ENCODE measurements at regions not wholly inside any gene's neighbourhood (a gene's known extent, or its start where the extent isn't known, plus 50 kb on each side); places are given as distances from the start of the nearest gene placed in this dataset.

DNA sequence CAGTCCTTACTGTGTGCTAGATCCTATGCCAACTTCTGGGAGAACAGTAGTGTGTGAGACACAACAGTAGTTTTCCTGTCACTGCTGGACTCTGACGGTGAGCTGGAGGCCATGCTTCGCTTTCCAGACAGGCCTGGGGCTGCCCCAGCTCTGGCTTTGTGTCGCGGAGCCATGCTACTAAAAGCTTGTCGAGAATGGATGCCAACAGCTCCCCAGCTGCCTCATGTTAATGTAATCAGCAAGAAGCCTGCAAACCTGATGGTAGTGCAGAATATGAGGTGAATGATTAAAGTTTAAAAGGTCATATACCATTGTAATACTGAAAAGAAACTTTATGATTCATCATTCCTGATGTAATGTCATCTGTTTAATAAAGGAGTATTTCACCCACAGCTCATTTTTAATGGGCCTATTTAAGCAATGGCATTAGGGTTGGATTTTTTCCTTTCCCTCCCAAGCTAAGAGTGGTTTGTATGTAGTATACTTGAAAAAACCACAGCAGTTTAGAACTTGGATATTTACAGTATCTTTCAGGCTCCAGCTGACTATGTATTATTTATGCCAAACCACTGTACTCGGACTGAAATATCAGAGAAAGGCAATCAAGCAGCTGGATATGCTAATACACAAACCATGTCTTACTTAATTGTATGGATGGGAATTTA lies 343.0 kb downstream of the NUF2 start:
- no peak for DNase-seq

DNA sequence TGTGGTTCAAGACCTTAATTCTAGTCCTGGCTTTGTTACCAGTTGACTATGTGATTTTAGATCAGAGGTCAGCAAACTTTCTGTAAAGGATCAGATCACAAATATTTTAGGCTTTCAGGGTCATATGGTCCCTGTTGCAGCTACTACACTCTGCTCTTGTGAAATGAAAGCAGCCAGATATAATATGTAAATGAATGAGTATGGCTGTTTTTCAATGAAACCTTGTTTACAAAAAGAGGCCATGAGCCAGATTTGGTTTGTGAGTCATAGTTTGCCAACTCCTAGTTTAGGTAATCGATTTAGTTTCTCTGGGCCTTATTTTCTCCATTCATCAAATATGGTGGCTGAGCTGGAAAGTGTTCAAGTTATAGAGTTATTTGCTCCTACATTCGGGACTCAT lies 346.7 kb downstream of the NUF2 start:
- DNase-seq: no peak

DNA sequence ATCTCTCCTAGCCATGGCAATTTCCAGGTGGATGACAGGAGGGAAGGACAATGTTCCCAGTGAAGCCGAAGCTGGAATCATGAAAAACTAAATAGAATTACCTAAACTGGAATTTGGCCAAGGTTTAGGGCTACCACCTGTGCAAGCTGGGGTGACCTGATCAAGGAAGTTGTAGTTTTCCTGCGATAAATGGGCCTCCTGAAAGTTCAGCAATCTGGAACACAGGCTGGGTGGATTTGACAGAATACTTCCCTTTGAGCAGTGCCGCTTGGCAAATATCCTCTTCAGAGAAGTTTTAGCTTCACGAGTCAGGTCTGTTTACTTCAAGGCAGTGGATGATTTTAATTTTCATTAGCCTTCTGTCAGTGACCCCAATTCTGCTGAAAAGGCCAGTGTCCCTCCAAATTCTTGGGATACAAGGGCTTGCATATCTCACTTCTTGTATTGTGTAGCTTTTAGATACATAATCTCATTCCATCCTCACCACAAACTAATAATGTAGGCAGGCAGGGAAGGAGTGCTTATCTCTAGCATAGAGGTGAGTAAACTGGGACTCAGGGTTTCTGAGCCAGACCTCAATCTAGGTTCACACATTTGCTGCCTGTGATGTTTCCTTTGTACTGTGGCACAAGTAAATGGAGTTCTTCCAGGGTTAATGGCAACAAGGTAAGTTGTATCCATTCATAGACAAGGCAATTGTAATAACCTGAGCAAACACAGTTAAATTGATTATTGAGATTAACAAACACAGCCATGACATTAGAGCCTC lies 349.4 kb downstream of the NUF2 start:
- no peak for DNase-seq

DNA sequence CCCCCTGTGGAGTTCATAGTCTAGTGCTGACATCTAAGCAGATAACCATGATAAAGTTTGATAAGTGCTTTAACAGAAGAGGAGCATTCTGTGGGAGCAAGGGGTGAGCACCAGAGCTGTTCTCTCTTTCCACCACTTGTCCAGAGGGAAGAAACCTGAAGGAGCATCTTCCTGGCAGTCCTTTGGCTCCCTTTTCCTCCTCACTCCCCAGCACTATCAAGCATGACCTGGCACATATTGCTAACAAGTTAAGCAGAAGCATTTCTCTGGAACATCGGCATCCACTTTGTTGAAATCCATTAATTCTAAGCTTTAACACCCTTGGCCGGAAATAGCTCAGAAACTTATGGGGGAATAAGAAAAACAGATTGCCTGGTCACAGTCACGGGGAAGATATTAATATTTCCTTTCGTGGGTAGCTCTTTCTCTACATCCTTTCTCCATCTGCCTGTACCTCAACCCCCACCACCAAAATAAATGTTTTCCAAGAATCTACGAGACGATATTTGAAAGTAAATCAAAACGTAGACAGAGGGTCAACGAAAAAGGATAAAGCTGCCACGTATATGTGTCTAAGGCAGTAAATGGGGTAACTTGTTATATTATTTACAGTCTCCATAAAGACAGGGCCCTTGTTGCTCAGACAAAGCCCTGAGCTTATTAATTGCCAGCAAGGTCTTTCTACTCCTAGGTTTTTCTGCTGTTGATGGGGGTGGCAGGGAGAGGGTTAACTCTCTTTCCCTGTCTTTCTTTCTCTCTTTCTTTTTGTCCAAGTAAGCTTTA lies 351.4 kb downstream of the NUF2 start:
- DNase-seq: no peak

DNA sequence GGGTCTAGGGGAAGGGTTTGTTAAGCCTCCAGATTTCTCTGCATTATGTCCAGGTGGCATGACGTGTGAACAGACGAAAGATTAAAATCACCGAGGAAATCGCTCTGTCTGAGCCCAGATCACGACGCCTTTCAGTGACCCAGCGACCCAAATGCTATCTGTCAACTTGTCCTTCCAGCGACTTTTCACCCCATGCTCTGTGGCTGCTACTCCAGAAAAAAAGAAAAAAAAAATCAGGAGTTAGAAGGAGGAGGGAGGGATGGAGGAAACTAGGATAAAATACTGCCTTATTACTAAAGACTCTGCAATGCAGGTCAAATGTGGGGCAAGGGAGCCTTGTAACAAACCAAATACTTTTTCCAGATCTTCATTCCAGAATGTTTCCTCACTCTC lies 352.0 kb downstream of the NUF2 start:
- peak; percentile 11 for DNase-seq

DNA sequence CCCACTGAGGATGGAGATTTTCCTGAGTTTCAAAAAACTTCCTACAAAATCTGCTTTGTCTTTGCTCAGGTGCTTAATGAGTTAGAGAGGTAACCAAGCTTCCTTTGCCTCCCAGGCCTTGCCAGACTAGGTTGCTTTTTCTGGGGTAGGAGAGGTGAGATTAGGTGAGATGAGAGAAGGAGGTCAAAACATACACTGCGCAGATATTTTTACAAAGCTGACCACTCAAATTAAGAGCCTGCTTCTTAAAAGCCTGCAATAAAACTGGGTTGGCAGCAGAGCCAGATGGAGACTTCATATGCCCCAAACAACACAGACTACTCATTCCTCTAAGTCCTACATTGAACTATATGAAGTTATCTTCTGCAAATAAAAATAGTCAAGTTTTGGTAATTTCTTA lies 352.5 kb downstream of the NUF2 start:
- no peak for DNase-seq

DNA sequence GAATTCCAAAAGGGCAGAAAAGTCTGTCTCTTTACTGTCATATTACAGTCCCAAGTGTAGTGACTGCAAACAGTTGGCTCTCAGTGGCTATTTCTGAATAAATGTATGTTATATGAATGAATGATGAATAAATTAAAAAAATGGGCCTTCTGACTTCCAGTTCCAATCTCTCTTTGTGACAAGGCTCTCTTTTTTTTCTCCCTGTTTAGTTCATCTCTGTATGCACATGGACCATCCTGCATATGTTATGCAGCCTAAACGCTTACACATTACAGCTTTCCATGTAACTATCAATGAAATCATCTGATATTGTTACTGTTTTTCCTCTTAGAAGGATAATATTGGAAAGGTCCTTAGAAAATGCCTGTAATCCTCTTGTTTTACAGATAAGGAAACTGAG lies 363.0 kb downstream of the NUF2 start:
- DNase-seq: no peak

DNA sequence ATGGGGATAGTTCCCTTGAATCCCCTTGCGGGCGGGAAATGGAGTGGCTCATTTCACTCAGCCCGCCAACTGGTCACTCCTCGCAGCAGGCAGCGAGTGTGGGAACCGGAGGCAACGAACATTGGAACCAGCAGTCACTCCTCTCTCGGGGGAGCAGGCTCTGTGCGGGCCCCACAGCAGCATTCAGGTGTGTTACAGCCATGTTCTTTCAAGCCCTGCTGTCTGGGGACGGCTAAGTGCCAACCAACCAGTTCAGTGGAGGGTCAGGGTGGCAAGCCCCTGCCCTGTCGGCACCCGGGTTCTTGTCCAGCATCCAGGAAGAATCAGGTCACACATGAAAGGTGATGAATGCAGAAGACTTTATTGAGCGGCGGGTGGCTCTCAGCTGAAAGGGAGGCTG lies 370.5 kb downstream of the NUF2 start:
- no peak for DNase-seq

DNA sequence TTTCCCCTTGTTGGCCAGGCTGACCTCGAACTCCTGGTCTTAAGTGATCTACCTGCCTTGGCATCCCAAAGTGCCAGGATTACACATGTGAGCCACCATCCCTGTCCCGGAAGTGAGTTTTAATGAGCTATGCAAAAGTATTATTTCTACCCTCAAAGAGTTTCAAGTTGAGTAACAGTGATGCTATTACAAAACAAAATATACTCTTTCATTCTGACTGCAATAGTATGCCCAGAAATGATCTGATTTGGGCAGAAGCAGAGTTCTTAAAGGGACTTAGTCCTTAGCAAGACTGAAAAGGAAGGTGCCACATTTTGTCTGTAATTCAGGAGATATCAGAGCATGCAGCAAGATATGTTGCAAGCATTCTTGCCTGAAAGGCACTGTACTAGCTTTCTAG lies 375.4 kb downstream of the NUF2 start:
- no peak for DNase-seq

DNA sequence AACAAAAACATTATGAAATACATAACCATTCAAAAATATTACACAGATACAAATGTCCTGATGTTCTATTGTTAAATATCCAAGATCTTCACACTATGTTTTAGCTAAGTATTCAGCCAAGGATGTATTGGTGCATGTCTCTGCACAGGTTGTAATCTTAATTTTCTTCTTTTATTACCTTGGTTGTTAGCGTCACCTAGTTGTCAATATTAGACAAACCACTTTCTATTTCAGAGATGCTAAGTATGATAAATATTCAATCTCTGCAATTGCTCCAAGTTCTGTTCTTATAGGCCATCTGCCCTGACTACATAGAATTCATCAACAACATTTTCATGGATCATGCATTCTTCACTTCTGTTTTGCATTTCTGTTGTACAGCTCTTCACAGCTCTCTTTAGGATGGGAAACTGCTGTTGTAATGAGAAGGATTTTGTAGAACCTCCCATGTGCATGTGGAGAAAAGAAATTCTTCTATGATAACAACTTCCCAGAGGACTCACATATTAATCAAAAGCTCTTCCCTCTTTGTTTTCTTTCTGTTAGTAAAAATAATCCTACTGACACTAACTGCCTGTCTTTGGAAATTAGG lies 380.1 kb downstream of the NUF2 start:
- DNase-seq: no peak

DNA sequence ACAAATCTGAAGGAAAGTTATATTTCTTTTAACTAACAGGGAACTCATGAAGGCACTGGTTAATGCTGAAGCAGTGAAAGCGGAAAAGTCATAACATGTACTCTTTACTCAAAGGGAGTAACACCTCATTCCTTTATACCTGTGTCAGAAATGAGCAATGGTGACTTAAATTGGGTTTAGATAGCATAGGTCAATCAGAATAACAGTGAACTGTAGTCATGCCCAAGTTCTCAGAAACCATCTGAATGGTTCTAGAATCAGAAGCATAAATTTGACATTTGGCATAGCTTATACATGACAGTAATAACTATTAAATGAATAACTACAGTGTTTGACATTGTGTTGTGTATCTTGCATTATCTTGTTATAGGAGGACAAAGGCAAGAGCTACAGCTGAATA lies 382.0 kb downstream of the NUF2 start:
- DNase-seq: no peak

DNA sequence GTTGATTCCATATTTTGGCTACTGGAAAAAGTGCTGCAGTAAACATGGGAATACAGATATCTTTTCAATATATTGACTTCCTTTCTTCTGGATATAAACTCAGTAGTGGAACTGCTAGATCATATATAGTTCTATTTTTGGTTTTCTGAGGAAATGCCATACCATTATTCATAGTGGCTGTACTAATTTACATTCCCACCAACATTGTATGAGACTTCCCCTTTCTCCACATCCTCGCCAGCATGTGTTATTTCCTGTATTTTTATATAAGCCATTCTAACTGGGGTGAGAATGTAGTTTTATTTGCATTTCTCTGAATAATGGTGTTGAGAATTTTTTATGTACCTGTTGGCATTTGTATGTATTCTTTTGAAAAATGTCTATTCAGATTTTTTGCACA lies 385.2 kb downstream of the NUF2 start:
- no peak for DNase-seq

DNA sequence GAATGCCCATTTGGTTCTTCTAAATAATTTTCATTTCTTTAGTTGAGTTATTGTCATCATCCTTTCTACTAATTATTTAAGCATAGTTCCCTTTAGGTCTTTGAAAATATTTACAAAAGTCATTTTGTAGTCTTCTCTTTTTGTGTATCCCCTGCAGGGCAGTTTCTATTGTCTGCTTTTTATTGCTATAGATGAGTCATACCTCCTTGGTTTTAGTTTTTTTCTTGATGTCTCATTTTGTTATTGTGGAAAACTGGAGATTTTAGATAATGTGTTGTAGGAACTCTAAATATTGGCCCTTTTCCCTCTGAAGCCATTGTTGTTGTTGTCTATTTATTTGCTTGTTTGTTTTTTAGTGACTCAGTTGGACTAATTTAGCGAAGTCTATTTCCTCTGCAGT lies 387.9 kb downstream of the NUF2 start:
- DNase-seq: no peak

DNA sequence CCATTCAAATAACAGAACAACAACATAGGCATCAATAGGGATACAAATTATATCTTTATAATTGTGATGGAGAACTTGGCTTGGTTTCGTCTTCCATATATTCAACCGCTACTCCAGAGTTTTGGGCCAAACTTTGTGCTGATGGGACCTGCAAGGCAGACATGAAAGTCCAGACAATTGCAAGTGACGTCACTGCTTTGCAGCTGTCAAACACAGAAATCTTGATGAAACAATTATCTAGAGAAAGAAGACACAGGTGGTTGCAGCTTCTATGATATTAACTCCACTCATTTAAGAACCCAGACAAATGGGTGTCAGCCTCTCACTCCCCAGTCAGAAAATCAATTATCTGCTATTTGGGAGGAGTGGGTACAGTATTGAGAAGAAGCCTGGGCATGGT lies 390.6 kb downstream of the NUF2 start:
- DNase-seq: no peak

DNA sequence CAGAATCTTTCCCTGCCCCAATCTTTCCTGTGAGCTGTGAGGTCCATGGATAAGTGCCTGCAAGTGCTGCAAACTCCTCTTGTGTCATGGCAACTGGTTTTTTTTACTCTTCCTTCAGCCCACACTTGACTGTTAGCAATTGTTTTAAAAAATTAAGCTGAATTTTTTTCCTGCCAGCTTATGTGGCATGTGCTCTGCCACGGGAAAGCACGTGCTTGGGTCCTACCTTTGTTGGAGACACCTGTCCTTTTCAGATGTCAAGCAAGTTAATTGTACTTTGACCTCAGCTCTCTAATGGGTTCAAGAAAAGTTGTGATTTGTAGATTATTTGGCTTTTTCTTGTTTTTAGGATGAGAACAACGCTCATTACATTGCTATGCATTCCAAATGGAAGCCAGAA lies 398.5 kb downstream of the NUF2 start:
- no peak for DNase-seq

DNA sequence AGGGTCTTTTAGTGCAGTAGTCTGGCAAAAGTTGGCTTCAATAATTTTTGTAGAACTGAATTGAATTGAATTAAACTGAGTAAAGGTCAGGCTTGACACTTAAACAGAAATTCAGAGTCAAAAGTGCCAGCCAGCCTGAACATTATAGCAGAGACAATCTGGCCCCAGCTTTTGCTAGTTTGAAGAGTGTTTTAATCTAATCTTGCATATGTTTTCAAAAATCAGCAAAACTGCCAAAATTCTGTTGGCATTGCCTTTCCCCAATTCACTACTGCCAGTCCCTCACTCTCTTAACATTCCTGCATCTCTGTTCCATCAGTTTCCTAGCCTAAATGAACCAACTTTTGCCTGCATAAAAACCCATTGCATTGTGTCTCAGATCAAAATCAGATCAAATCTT lies 403.8 kb downstream of the NUF2 start:
- no peak for DNase-seq

DNA sequence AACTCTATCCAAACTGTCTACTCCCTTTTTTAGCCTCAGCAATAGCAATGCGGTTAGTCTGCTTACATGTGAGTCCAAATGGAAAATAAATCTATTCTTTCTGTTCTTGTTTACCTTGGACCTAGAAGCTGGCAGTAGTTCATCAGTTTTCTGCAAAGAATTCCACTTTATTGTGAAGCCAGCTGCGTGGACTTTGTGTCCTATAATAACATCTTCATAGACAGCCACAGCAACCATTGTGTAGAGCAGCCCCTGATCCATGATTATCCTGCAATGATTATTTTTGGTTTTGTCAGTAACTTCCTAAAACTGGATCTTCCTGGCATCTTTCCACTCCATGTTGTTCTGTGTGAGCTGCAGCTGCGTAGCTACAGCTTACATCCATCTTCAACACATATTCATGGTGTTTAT lies 408.7 kb downstream of the NUF2 start:
- DNase-seq: no peak

DNA sequence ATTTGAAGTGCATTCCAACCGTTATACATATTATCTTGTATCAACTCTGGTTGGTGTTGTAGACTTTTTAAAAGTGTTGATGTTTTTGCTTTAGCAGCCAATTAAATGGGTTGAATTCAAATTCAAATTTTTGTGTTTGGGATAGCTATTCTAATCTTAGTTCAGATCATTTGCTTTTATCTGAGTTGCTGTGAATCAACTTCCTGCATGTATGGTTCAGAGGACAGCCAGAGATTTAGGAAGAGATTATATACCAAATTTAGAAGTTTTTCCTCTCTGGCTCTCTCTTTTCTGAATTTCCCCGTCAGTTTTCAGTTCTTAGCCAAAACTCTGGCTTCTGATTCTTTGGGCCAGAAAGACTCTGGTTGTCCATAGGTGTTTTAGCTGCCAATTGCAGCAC lies 415.5 kb downstream of the NUF2 start:
- no peak for DNase-seq

DNA sequence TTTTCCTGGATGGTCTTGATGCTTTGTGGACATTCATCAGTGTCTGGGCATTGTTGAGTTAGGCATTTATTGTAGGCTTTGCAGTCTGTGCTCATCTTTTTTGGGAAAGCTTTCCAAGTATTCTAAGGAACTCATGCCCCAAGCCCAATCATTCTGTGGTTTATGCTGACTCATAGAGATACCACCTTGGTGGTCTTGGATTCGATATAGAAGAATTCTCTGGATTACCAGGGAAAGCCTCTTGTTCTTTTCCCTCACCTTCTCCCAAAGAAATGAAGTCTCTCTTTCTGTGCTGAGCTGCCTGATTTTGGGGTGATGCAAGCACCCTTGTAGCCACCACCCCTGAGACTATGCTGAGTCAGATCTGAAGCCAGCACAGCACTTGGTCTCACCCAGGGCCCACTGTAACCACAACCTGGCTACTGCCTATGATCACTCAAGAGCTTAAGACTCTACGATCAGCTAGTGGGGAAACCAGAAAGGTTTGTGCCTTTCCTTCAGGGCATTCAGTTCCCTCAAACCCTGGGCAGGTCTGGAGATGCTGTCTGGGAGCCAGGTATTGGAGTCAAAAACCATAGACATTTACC lies 422.6 kb downstream of the NUF2 start:
- DNase-seq: peak; percentile 3

DNA sequence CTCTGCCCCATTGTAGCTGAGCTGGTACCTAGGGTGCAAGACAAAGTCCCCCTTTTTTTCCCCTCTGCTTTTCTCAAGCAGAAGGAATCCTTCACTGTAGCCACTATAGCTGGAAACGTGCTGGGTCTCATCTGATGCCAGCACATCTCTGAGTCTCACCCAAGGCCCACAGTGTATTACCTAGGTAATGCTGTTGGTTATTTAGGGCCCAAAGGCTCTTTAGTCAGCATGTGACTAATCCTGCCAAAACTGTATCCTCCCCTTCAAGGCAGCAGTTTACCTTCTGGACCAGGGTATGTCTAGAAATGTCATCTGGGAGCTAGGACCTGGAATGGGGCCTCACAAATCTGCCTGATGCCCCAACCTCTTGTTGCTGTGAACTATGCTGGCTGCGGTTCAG lies 423.4 kb downstream of the NUF2 start:
- DNase-seq: no peak

DNA sequence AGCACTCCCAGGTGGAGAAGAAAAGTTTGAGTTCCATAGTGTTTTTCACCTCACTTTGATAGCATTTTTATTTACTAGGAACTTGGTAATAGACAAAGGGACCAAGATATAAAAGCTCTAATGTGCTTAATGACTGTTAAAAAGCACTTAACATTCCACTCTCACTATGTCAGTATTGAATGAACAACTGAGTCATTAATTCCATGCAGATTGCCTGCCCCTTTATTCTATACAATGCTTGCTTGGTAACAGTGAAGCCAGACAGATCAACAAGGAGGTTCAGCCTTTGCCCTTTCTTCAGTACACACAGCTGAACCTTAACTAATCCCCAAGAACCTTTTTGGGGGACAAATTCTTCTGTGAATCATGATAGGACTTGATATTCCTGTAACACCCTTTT lies 425.5 kb downstream of the NUF2 start:
- no peak for DNase-seq

DNA sequence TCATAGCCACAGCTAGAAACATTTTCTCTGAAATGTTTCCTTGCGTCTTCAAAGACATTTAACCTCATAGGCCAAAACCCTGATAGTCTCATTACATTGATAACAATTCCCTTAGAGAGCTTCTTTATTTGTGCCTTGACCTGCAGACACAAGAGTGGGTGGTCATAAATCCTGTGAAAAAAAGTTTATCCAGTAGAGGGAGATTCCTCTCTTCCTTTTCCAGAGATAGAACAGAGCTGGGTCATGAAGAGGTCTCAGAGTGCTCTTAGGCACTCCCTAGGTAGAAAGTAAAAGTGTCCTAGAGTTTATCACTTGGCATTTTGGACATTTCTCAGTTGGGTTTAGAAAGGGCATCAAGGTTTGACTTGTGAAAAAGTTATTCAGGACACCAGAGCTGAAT lies 426.1 kb downstream of the NUF2 start:
- DNase-seq: no peak

Data from fibroblast of skin of scalp (primary cell).